ENCODE measurements at regions not wholly inside any gene's neighbourhood (a gene's known extent, or its start where the extent isn't known, plus 50 kb on each side); places are given as distances from the start of the nearest gene placed in this dataset.

DNA sequence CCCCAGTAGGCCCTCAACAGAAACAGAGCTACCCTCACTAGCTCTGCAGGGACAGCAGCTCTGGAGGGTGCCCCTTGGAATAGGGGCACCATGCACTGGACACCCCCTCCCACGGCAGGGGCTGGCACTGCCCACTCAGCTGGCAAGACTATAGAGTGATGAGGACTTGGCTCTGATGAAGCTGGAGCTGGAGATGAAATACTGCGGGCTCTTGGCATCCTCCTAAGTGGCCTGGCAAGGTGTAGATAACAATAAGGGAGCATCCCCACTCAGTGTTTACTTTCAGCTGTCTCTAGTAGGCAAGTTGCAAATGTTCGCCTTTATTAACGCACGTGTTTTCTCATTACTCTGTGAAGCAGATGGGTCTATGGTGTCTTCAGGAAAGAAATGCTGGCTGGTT is 92.7 kb downstream of the PDCL3 start:
- no peak for DNase-seq (ENCODE audit: low read depth)
- no peak overlapping the region for H3K4me3 ChIP-seq (ENCODE audit: low read depth, low read length)
- TF ChIP-seq POLR2A (IDR thresholded peaks at IDR 0.05; ENCODE audit: extremely low read depth, insufficient read length) (no peak), MYC (IDR thresholded peaks at IDR 0.05; ENCODE audit: low read depth, low read length) (no peak)
- TF ChIP-seq, protein P1, sequence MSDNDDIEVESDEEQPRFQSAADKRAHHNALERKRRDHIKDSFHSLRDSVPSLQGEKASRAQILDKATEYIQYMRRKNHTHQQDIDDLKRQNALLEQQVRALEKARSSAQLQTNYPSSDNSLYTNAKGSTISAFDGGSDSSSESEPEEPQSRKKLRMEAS (IDR thresholded peaks at IDR 0.05; ENCODE audit: low read depth, low read length) = no peak
- TF ChIP-seq, protein P2, sequence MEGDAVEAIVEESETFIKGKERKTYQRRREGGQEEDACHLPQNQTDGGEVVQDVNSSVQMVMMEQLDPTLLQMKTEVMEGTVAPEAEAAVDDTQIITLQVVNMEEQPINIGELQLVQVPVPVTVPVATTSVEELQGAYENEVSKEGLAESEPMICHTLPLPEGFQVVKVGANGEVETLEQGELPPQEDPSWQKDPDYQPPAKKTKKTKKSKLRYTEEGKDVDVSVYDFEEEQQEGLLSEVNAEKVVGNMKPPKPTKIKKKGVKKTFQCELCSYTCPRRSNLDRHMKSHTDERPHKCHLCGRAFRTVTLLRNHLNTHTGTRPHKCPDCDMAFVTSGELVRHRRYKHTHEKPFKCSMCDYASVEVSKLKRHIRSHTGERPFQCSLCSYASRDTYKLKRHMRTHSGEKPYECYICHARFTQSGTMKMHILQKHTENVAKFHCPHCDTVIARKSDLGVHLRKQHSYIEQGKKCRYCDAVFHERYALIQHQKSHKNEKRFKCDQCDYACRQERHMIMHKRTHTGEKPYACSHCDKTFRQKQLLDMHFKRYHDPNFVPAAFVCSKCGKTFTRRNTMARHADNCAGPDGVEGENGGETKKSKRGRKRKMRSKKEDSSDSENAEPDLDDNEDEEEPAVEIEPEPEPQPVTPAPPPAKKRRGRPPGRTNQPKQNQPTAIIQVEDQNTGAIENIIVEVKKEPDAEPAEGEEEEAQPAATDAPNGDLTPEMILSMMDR (IDR thresholded peaks at IDR 0.05; ENCODE audit: low read depth, low read length) = no peak

DNA sequence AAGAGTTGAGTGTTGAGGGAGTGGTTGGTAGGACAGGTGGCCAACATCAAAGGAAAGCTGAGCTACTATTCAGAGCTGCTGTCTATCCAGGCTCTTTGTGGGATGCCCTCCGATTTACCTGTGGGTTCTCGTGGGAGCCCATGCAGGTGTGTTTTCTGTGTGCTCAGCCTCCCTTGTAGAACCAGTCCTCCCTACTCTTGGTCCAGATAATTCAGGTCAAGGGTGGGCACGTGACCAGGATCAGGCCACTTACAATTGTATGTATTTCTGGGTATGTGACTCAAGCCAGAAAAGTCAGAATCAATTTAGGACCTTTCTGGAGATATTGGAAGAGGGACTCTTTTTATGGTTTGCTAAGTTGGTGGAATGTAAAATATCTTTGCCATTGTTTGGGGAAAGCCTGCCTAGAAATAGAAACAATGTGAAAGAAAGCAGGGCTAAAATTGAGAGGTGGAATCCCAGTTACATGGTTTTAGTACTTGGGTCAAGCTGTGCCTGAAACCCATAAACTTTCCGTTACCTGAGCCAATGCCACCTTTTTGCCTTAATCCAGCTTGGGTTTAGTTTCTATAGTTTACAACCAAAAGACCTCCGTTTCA is 93.2 kb downstream of the PDCL3 start:
- no peak for DNase-seq (ENCODE audit: low read depth)
- TF ChIP-seq, protein P1 (IDR thresholded peaks at IDR 0.05; ENCODE audit: low read depth, low read length) = no peak
- TF ChIP-seq, protein P2 (IDR thresholded peaks at IDR 0.05; ENCODE audit: low read depth, low read length) = no peak
- no peak for TF ChIP-seq MYC (IDR thresholded peaks at IDR 0.05; ENCODE audit: low read depth, low read length)
- no peak for TF ChIP-seq POLR2A (IDR thresholded peaks at IDR 0.05; ENCODE audit: extremely low read depth, insufficient read length)
- no peak overlapping the region for H3K4me3 ChIP-seq (ENCODE audit: low read depth, low read length)

DNA sequence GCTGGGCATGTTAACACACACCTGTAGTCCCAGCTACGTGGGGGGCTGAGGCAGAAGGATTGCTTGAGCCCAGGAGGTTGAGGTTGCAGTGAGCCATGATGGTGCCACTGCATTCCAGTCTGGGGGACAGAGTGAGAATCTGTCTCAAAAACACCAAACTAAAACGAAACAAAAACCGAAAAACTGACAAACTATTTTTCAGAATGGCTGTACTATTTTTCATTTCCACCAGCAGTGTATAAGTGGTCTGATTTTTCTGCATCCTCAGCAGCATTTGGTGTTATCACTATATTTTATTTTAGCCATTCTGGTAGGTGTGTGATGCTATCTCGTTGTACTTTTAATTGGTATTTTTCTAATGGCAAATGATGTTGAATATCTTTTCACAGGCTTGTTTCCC is 95.2 kb downstream of the PDCL3 start:
- TF ChIP-seq, protein P2 (IDR thresholded peaks at IDR 0.05; ENCODE audit: low read depth, low read length) = no peak
- TF ChIP-seq, protein P1 (IDR thresholded peaks at IDR 0.05; ENCODE audit: low read depth, low read length) = no peak
- TF ChIP-seq MYC (IDR thresholded peaks at IDR 0.05; ENCODE audit: low read depth, low read length) (no peak), POLR2A (IDR thresholded peaks at IDR 0.05; ENCODE audit: extremely low read depth, insufficient read length) (no peak)
- H3K4me3 ChIP-seq (ENCODE audit: low read depth, low read length) = no peak overlapping the region
- DNase-seq (ENCODE audit: low read depth) = no peak

DNA sequence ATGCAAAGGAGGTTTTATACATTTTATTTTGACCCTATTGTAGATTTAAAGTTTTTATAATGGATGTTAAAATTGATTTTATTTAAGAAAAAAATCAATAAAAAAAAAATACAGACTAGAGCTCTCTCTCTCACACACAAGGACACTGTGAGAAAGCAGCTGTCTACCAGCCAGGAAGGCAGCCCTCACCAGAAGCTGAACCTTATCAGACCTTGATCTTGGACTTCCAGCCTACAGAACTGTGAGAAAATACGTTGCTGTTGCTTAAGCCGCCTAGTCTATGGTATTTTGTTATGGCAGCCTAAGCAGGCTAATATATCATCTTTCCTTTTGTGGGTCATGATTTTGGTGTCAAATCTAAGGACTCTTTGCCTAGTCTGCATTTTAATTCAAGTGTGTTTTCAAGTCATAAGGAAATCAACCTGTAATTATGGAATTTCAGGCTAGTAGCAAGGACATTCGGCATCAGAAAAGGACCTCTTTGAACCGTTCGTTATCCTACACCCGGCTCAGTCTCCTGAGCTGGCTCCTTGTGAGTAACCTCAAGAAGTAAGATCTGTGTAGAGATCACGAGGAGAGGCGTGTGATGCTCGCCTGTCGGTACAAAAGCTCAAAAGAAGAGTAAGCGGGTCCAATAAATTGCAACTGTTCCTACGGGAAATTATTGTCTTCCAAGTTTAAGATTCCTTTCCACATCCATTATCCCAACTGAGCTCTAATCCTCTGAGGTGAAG is 98.2 kb downstream of the PDCL3 start:
- no peak overlapping the region for H3K4me3 ChIP-seq (ENCODE audit: low read depth, low read length)
- DNase-seq (ENCODE audit: low read depth) = no peak
- TF ChIP-seq MYC (IDR thresholded peaks at IDR 0.05; ENCODE audit: low read depth, low read length) (no peak), POLR2A (IDR thresholded peaks at IDR 0.05; ENCODE audit: extremely low read depth, insufficient read length) (no peak)
- TF ChIP-seq, protein P1 (IDR thresholded peaks at IDR 0.05; ENCODE audit: low read depth, low read length) = no peak
- TF ChIP-seq, protein P2 (IDR thresholded peaks at IDR 0.05; ENCODE audit: low read depth, low read length) = no peak

DNA sequence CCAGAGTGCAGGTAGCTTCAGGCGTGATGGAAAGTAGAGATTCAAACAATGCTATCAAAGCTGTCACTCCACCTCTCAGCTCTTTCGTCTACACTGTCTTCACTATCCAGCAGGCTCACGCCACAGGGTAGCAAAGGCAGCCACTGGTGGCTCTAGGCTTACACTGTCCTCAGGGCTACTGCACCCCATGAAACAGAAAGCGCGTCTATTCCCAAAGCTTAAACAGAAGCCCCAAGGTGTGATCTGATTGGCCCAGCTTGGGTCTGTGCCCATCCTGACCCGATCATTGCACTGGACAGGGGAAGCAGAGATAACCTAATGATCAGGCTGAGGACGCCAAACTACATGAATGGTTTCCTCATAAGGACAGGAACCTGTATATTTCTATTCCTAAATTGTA is 100.1 kb downstream of the PDCL3 start:
- DNase-seq (ENCODE audit: low read depth) = no peak

More for the DNA sequence above, 100.1 kb downstream of the PDCL3 start:
- TF ChIP-seq MYC (IDR thresholded peaks at IDR 0.05; ENCODE audit: low read depth, low read length) = no peak
- TF ChIP-seq POLR2A (IDR thresholded peaks at IDR 0.05; ENCODE audit: extremely low read depth, insufficient read length) = no peak
- TF ChIP-seq, protein P1 (IDR thresholded peaks at IDR 0.05; ENCODE audit: low read depth, low read length) = no peak
- TF ChIP-seq, protein P2 (IDR thresholded peaks at IDR 0.05; ENCODE audit: low read depth, low read length) = no peak
- no peak overlapping the region for H3K4me3 ChIP-seq (ENCODE audit: low read depth, low read length)

Data from NB4 (cell line).